ENCODE measurements at regions not wholly inside any gene's neighbourhood (a gene's known extent, or its start where the extent isn't known, plus 50 kb on each side); places are given as distances from the start of the nearest gene placed in this dataset.
"Not testable (repeated sequence)": the region's sequence is repeated elsewhere in the genome, so short reads cannot be mapped to it uniquely, and the experiment has no call there.

DNA sequence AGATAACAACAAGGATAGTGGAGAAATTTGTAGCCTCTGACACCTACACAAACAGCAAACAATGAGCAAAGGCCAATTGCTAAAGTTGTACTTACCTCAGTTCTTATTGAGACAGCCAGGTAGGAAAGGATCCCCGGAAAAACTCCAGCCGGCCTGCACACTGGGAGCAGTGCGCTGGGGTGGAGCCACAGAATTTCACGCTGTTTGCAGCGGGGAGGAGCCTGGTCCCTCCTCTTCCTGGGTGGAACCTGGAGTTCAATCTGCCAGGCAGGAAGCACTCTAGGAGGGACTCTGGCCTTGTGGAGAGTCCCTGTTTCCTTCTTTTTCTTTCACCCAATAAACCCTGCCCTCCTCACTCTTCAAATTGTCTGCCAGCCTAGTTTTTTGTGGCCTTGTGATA lies 382.6 kb upstream of the TGIF2LX start:
- not testable (repeated sequence) for DNase-seq

DNA sequence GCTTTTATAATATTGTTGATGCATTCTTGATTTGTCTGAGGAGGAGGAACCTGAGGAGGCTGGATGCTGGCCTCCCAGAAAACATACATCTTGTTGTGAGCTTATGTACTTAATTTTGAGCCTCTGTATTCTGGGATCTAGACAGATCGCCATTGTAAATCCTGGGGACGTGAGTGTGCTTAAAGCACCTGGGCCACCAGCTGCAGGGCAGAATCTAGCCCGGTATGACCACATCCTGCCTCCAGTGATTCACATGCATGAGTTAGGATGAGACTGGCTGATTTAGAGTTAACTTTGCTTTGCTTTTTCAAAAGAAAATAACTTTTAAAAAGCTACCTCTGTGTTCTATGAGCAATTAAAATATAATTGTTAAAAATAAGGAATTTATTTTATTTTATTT lies 364.6 kb upstream of the TGIF2LX start:
- not testable (repeated sequence) for DNase-seq

DNA sequence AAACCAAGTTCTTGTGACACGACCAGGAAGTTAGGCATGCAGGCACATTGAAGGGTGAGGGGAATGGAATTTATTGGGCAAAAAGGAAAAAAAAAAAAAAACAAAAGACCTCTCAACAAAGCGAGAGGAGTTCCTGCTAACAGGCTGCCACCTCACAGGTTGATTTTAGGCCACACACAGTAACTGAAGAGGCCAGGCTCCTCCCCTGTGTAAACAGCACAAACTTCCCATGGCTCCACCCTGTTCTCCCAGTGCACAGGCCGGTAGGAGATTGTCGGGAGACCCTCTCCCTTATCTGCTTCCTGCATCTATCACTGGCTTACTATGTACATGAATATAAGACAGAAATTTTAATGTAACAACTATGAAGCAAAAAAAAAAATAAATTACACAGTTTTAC lies 359.6 kb upstream of the TGIF2LX start:
- not testable (repeated sequence) for DNase-seq

DNA sequence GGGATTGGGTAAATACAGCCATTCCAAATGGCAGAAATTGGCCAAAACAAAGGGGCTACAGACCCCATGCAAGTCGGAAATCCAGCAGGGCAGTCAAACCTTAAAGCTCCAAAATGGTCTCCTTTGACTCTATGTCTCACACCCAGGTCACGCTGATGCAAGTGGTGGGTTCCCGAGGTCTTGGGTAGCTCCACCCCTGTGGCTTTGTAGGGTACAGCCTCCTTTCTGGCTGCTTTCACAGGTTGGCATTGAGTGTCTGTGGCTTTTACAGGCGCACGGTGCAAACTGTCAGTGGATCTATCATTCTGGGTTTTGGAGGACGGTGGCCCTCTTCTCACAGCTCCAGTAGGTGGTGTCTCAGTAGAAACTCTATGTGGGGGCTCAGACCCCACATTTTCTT lies 358.6 kb upstream of the TGIF2LX start:
- DNase-seq: not testable (repeated sequence)

DNA sequence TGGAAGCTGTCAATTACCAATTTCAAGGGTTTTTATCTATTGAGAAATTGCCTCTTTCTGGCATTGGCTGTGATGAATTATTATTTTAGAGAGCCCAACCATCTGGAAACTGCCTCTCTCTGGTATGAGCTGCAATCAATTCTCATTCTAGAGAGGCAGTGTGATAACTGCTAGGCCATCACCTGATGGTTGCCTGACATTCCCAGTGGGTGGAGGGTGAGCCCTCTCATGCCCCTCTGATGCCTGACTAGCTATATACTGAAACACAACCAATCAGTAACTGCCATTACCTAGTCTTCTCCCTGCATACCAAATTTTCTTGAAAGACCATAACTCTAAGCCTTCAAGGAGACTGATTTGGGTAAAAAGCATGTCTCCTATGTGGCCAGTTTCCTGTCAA lies 353.9 kb upstream of the TGIF2LX start:
- not testable (repeated sequence) for DNase-seq

DNA sequence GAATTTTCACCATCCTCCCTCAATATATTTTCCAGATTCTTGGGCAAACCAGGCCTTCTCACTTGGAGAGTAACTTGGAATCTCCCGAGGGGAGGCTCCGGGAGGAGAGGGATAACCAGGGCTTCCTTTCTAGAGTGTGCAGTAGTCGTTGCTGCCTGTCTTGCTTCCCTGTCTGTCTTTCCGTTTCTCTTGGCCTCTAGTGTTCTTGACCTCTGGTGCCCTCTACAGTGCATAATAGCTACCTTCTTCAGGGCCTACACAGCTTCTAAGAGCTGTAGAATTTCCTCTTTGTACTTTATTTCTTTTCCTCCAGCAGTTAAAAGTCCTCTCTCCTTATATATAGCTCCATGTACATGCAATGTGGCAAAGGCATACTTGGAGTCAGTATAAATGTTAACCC lies 339.8 kb upstream of the TGIF2LX start:
- not testable (repeated sequence) for DNase-seq

DNA sequence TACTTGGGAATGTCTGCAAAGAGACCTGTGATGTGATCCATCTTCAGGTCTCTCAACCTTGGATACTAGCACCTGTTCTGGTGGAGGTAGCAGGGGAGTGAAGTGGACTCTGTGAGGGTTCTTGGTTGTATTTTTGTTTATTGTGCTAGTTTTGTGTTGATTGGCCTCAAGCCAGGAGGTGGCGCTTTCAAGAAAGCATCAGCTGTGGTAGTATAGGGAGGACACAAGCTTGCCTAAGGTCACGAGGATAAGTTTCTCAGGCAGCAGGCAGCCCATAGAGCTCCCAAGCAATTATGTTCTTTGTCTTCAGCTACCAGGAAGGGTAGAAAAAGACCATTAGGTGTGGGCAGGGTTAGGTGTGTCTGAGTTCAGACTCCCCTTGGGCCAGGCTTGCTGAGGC lies 289.9 kb upstream of the TGIF2LX start:
- not testable (repeated sequence) for DNase-seq

DNA sequence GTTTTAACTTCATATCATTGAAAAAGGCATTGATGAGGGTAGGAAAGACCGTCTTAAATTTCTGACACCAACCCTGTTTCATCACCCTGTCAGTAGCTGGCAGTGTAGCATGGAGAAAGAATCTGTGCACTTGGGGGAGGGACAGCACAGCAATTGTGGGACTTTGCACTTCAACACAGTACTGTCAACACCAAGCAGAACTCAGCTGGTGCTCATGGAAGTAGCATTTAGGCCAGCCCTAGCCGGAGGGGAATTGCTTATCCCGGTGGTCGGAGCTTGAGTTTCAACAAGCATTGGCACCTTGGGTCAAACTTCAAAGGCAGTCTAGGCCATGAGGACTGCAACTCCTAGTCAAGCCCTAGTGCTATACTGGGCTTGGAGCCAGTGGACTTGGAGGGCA lies 285.8 kb upstream of the TGIF2LX start:
- DNase-seq: not testable (repeated sequence)

DNA sequence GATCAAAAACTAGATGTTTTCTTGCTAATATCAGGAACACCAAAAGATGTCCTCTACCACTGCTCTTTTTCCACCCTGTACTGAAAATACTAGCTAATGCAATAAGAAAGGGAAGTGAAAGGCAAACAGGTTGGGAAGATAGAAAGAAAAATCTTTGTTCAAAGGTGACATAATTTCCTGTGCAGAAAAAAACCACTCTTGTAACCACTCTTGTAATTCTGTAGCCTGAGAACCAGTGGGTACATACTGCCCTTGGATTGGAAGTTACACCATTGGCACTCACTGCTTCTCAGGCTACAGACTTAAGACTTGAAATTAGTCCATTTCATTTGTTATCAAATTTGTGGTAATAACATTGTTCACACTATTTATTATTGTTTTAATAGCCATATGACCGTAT lies 263.0 kb upstream of the TGIF2LX start:
- not testable (repeated sequence) for DNase-seq

DNA sequence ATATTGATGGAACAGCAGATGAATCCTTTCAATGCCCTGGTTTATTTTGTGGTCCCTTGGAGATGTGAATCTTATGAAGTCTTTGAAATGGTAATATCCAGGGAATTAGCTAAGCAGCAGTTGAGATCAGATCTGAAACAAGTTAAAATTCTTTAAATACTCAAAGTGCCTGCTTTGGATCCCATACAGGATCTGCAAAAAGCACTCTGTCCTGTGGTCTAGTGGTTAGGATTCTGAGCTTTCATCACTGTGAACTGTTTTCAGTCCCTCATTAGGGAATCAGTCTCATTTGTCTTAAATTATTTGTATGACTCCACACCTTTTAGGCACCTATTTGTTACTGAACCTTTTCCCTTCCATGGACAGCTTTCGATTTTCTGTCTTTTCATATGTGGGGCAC lies 215.2 kb upstream of the TGIF2LX start:
- not testable (repeated sequence) for DNase-seq

DNA sequence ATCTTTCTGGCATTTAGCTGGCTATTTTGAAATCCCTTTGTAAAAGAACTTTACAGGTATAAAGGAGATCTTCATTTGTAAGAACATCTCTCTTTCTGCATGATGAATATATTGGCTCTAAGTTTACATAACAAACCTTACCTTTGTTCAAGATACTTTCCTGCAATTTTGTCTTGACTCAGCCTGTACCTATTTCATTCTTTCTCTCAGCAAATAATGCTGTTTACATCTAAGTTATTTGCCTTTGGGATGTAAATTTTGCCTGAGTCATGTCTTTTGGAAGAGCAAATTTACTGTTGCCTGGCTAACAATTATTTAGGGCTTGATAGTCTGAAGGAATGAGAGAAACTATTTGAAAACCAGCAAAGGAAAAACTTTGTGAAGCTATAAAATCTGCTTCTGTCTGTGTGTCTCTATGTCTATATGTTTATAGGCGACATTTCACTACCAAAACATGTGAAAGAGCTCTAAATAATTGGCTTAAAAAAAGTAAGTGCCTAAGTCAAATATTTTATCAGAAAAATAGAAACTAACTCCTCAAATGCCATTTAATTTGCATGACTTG lies 214.3 kb upstream of the TGIF2LX start:
- DNase-seq: not testable (repeated sequence)

DNA sequence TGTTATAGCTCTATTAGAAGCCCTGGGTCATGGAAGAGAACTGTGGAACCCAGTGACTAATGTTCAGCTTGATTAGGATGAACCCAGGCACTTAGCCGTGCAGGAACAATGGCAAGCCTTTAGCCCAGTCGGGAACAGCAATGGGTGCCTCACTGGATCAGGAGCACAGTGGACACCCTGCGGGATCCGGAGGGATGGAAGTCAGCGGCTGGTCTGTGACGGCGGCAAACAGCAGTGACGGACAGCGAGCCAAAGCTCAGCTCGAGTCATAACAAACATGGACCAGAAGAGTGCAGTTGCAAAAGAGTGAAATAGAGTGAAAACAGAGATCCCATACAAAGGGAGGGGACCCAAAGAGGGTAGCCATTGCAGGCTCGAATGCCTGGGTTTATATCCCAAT lies 187.3 kb upstream of the TGIF2LX start:
- DNase-seq: not testable (repeated sequence)

DNA sequence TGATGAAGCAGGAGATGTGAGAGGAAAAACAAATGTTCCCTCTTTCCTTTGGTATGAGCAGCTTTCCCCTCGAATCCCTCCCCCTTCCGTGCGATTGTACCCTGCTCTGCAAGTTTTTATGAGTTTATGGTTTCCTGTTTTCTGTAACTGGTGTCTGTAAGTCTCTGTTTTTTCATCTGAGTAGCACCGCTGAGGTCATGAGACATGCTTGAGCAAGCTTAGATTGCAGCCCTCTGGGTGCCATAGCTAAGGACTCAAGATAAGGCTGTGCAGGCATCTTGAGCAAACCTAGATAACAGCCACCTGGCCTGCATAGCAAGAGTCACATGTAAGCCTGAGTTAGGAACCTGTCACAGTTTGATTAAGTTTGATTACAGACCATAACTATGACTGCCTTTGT lies 165.2 kb upstream of the TGIF2LX start:
- DNase-seq: not testable (repeated sequence)

DNA sequence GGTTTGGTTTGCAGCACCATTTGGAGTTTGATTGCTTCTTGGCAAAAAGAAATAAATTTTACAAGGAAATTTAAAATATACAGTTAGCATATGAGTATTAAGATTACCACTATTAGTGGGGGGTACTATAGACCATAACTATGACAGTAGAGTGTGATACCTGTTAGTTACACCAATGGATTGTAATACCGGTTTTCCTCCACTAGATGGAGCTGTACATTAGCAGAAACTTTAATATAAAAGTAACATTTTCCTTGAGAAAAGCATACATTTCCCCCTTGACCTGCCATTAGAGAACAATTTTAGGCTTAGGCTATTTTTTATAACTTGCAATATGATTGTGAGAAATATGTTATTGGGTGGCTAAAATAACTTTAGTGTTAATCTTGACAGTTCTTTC lies 163.9 kb upstream of the TGIF2LX start:
- peak in 1 of 2 donors; percentile 18 for DNase-seq

DNA sequence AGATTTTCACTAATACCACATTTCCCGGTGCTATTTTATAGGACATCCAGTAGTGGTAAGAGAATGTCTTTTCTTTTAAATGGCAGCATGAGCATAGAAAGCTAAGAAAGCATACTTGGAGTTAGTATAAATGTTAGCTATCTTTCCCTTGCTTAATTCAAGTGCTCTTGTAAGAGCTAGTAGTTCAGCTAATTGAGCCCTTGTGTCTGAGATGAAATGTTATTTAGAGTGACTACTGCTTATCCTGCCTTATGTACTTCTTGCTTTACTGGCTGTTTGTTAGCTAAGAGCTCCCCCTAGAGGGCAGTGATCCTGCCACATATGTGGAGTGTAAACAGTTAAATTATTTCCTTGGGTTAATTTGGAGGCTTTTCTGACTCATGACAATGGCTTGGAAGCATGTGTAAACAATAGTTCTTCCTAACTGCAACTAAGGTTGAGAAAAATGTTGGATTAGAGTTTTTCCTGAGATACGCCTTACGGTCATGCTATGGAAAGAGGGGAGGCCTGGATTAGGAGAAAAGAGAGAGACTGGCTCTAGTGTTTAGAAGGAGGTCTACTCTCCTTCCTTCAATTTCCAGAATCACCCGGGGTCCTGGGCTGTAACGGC lies 162.5 kb upstream of the TGIF2LX start:
- not testable (repeated sequence) for DNase-seq

DNA sequence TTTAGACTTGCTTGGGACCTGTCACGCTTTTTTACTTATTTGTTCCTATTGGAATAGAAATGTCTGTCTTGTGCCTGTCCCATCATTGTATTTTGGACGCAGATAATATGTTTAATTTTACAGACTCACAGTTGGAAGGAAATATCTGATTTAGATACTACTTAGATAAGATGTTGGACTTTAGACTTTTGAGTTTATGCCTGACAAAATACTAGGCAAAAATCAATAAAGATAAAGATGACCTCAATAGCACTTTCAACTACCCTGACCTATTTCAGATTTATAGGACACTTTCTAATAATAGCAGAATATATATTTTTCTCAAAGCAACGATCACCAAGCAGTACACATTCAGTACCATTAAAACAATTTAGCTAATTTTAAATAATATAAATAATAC lies 150.1 kb upstream of the TGIF2LX start:
- DNase-seq: not testable (repeated sequence)

DNA sequence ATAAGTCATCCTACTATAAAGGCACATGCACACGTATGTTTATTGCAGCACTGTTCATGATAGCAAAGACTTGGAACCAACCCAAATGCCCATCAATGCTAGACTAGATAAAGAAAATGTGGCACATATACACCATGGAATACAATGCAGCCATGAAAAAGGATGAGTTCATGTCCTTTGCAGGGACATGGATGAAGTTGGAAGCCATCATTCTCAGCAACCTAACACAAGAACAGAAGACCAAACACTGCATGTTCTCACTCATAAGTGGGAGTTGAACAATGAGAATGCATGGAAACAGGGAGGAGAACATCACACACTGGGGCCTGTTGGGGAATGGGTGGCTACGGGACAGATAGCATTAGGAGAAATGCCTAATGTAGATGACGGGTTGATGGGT lies 110.3 kb upstream of the TGIF2LX start:
- not testable (repeated sequence) for DNase-seq

DNA sequence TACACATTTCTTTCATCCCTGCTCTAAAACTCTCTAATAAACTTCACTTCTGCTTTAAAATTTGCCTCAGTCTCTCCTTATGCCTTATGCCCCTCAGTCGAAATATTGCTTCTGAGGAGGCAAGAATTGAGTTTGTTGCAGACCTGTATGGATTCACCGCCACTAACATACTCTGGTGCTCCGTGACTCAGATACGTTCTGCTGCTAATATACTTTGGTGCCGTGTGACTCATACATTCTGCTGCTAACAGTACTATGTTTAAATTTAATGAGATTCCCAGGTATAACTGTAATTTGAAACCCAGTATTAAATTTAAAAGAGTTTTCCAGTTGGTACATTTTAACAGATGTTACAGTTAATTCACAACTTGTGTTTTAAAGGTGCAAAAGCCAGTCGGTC lies 82.0 kb upstream of the TGIF2LX start:
- DNase-seq: not testable (repeated sequence)

DNA sequence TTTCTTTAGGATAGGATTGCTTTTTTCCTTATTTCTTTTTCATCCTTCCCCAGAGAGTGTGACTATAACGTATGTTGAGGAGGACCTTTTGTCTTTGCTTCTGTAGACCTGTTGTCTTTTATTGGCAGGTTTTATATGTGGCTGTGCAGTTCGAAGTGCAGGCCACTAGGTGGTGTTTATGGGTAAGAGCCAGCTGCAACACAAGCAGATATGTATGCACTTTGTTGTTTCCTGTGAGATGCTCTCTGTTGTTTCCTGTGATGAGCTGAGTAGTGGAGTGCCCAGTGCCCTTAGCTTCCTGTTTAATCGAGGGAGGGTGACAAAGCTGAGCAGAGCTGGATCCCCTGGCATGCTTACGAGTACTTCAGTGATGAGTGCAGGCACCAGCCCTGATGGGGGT lies 50.0 kb upstream of the TGIF2LX start:
- DNase-seq: not testable (repeated sequence)

Data from inflammatory macrophage treated with lipopolysaccharide for 1 hour (primary cell).